HUES48 (cell line): ENCODE measurements at regions not wholly inside any gene's neighbourhood (a gene's known extent, or its start where the extent isn't known, plus 50 kb on each side); places are given as distances from the start of the nearest gene placed in this dataset.
A peak's percentile ranks its signal among the peaks of the same experiment; 100 is the strongest.

Experiments used
- H3K27ac ChIP-seq: one replicate; pipeline ENCODE4 v1.7.0; 2013; ENCODE audit warnings: low read depth, low read length, inconsistent platforms
- H3K27me3 ChIP-seq: 2 replicates; pipeline ENCODE4 v1.6.1; 2013; ENCODE audit warnings: mild to moderate bottlenecking, low read length; ENCODE audit not compliant: control insufficient read depth, insufficient read depth
- H3K36me3 ChIP-seq: 2 replicates; pipeline ENCODE4 v1.6.1; 2013; ENCODE audit warnings: low read length; ENCODE audit not compliant: control insufficient read depth, insufficient read depth
- H3K4me1 ChIP-seq: 2 replicates; pipeline ENCODE4 v1.6.1; 2013; ENCODE audit warnings: mild to moderate bottlenecking, low read length; ENCODE audit not compliant: control insufficient read depth, insufficient read depth
- H3K4me3 ChIP-seq: 2 replicates; pipeline ENCODE4 v1.5.1; 2013; ENCODE audit warnings: mild to moderate bottlenecking, low read depth, low read length
- H3K9ac ChIP-seq: 2 replicates; pipeline ENCODE4 v1.6.1; 2013; ENCODE audit warnings: mild to moderate bottlenecking, low read depth, low read length, moderate library complexity
- H3K9me3 ChIP-seq: 2 replicates; pipeline ENCODE4 v1.6.1; 2013; ENCODE audit warnings: low read length; ENCODE audit not compliant: control insufficient read depth, insufficient read depth

GRCh38 chr5:168104811-168105481, 186.5 kb upstream of the WWC1 start:
- Histone ChIP-seq H3K9me3 (no peaks in the 10 kb centered on the region), H3K4me1 (peaks cover 26% of the 10 kb centered on the region), H3K27ac (peak overlapping the region; percentile 35), H3K9ac (no peak overlapping the region), H3K36me3 (no peaks in the 10 kb centered on the region), H3K27me3 (no peaks in the 10 kb centered on the region), H3K4me3 (no peak overlapping the region)

GRCh38 chr5:168106008-168106761, 185.3 kb upstream of the WWC1 start:
- Histone ChIP-seq H3K27ac (no peak overlapping the region), H3K4me3 (no peak overlapping the region), H3K9me3 (no peaks in the 10 kb centered on the region), H3K36me3 (no peaks in the 10 kb centered on the region), H3K27me3 (no peaks in the 10 kb centered on the region), H3K4me1 (peaks cover 38% of the 10 kb centered on the region), H3K9ac (no peak overlapping the region)

- Histone ChIP-seq H3K36me3 (no peaks in the 10 kb centered on the region), H3K4me1 (peaks cover 37% of the 10 kb centered on the region), H3K4me3 (no peak overlapping the region), H3K9me3 (no peaks in the 10 kb centered on the region), H3K9ac (no peak overlapping the region), H3K27ac (no peak overlapping the region), H3K27me3 (no peaks in the 10 kb centered on the region)
These were observed 182.0 kb upstream of the WWC1 start for GRCh38 chr5:168109441-168109840.

GRCh38 chr5:168110384-168110783, 181.1 kb upstream of the WWC1 start:
- H3K4me3 ChIP-seq, result no peak overlapping the region
- no peak overlapping the region for H3K27ac ChIP-seq
- no peaks in the 10 kb centered on the region for H3K9me3 ChIP-seq
- H3K9ac ChIP-seq, result no peak overlapping the region
- H3K27me3 ChIP-seq, result no peaks in the 10 kb centered on the region
- H3K36me3 ChIP-seq, result no peaks in the 10 kb centered on the region
- H3K4me1 ChIP-seq, result peaks cover 28% of the 10 kb centered on the region

GRCh38 chr5:168110870-168111832, 180.3 kb upstream of the WWC1 start:
- Histone ChIP-seq H3K9me3 (no peaks in the 10 kb centered on the region), H3K4me1 (peaks cover 20% of the 10 kb centered on the region), H3K9ac (no peak overlapping the region), H3K27ac (no peak overlapping the region), H3K27me3 (no peaks in the 10 kb centered on the region), H3K36me3 (no peaks in the 10 kb centered on the region), H3K4me3 (no peak overlapping the region)

- Histone ChIP-seq H3K36me3 (no peaks in the 10 kb centered on the region), H3K4me1 (peaks cover 29% of the 10 kb centered on the region), H3K4me3 (no peak overlapping the region), H3K9me3 (no peaks in the 10 kb centered on the region), H3K27me3 (no peaks in the 10 kb centered on the region), H3K9ac (no peak overlapping the region), H3K27ac (no peak overlapping the region)
These were observed 176.9 kb upstream of the WWC1 start for GRCh38 chr5:168114444-168115017.

GRCh38 chr5:168117469-168117868, 174.0 kb upstream of the WWC1 start:
- no peaks in the 10 kb centered on the region for H3K27me3 ChIP-seq
- H3K4me3 ChIP-seq, result no peak overlapping the region
- H3K9me3 ChIP-seq, result no peaks in the 10 kb centered on the region
- no peak overlapping the region for H3K27ac ChIP-seq
- H3K9ac ChIP-seq, result no peak overlapping the region
- H3K36me3 ChIP-seq, result no peaks in the 10 kb centered on the region
- H3K4me1 ChIP-seq, result peaks cover 16% of the 10 kb centered on the region

- Histone ChIP-seq H3K9me3 (no peaks in the 10 kb centered on the region), H3K27me3 (no peaks in the 10 kb centered on the region), H3K27ac (peak overlapping the region; percentile 21), H3K4me3 (no peak overlapping the region), H3K36me3 (no peaks in the 10 kb centered on the region), H3K4me1 (peaks cover 16% of the 10 kb centered on the region), H3K9ac (no peak overlapping the region; the same call in 1 of the 2 replicates)
These were observed 173.3 kb upstream of the WWC1 start for GRCh38 chr5:168118042-168118668.

GRCh38 chr5:168120401-168121137, 170.9 kb upstream of the WWC1 start:
- no peak overlapping the region for H3K9ac ChIP-seq
- no peaks in the 10 kb centered on the region for H3K9me3 ChIP-seq
- no peak overlapping the region for H3K4me3 ChIP-seq
- H3K27ac ChIP-seq, result no peak overlapping the region
- H3K36me3 ChIP-seq, result no peaks in the 10 kb centered on the region
- H3K4me1 ChIP-seq, result peaks cover 16% of the 10 kb centered on the region
- H3K27me3 ChIP-seq, result no peaks in the 10 kb centered on the region

GRCh38 chr5:168121138-168121494, 170.3 kb upstream of the WWC1 start:
- Histone ChIP-seq H3K27ac (no peak overlapping the region), H3K27me3 (no peaks in the 10 kb centered on the region), H3K9me3 (no peaks in the 10 kb centered on the region), H3K4me1 (peaks cover 16% of the 10 kb centered on the region), H3K36me3 (no peaks in the 10 kb centered on the region), H3K4me3 (no peak overlapping the region), H3K9ac (no peak overlapping the region)
